Epithelial cell of esophagus (primary cell): ENCODE measurements at regions not wholly inside any gene's neighbourhood (a gene's known extent, or its start where the extent isn't known, plus 50 kb on each side); places are given as distances from the start of the nearest gene placed in this dataset.

Experiments
- DNase-seq: peaks from one replicate; pipeline ENCODE4 v3.0.0; 2010; ENCODE audit warnings: low read depth
- H3K4me3 ChIP-seq: 2 replicates; pipeline ENCODE4 v1.5.1; 2011; ENCODE audit warnings: mild to moderate bottlenecking, low read length, control low read depth
- TF ChIP-seq, protein P1 (sequence below): IDR thresholded peaks from 2 replicates; pipeline ENCODE4 v1.5.1; 2011; ENCODE audit warnings: low read depth, mild to moderate bottlenecking, low read length, control low read depth, inconsistent platforms; ENCODE audit not compliant: insufficient read depth; ENCODE audit errors: missing control alignments

- TF ChIP-seq, protein P1, sequence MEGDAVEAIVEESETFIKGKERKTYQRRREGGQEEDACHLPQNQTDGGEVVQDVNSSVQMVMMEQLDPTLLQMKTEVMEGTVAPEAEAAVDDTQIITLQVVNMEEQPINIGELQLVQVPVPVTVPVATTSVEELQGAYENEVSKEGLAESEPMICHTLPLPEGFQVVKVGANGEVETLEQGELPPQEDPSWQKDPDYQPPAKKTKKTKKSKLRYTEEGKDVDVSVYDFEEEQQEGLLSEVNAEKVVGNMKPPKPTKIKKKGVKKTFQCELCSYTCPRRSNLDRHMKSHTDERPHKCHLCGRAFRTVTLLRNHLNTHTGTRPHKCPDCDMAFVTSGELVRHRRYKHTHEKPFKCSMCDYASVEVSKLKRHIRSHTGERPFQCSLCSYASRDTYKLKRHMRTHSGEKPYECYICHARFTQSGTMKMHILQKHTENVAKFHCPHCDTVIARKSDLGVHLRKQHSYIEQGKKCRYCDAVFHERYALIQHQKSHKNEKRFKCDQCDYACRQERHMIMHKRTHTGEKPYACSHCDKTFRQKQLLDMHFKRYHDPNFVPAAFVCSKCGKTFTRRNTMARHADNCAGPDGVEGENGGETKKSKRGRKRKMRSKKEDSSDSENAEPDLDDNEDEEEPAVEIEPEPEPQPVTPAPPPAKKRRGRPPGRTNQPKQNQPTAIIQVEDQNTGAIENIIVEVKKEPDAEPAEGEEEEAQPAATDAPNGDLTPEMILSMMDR = no peak
- DNase-seq = no peak
- no peak overlapping the region for H3K4me3 ChIP-seq
Measured at GRCh38 chr7:1382553-1383397, 76.5 kb downstream of the MICALL2 start.

DNA sequence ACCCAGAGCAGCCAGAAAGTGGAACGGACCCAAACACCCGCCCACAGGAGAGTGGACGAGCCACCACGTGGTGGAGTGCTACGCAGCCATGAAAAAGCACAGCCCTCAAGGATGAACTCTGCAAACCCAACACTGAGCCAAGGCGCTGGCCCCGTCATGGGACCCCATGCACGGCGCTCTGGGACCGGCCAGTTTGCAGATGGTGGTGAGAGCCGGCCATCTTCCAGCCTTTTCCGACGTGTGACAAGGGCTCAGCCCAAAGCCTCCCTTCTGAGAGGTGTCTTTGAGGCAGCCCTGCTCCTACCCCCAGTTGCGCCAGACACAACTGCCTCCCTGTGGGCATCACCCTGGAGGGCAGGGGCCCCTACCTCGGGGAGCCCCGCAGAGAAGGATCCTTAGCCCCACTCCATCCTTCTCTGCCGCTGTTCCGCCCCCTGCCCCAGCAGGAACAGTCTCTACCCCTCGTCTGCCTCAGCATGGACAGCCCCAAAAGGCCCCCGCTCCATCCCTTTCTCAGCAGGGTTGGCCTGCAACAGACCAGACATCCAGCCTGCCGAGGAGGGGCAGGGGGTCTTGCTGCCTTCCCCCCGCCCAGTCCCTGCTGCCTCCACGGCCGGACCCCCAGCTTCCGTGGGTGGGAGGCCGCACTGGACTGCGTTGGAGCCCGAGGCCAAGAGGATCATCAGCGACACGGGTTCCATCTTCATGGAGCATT lies 75.7 kb downstream of the MICALL2 start:
- TF ChIP-seq, protein P1 = no peak
- no peak overlapping the region for H3K4me3 ChIP-seq
- DNase-seq = no peak

DNA sequence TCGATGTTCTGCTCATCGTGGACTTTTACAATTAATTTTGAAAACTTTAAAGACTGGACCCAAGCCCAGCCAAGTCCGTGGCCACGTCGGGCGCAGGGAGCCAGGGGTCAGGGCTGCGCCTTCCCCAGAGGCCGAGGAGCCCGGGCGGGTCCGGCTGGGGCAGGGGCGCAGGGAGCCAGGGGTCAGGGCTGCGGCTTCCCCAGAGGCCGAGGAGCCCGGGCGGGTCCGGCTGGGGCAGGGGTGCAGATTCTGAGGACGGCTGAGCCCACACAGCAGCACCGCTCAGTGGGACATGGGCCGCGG lies 75.2 kb downstream of the MICALL2 start:
- TF ChIP-seq, protein P1 = no peak
- no peak overlapping the region for H3K4me3 ChIP-seq
- no peak for DNase-seq
